Small intestine (tissue), 7 donors: ENCODE measurements at regions not wholly inside any gene's neighbourhood (a gene's known extent, or its start where the extent isn't known, plus 50 kb on each side); places are given as distances from the start of the nearest gene placed in this dataset.

Source experiments
- DNase-seq, 2 donors: peaks; one replicate each; pipeline versions ENCODE4 v3.0.0 to v3.0.0-alpha.2; 2013
- FAIRE-seq: peaks from 2 replicates; lab custom pipeline; 2012; peaks lifted over from hg19 to GRCh38; lab: Jason Lieb, UNC
- H3K27ac ChIP-seq, 3 donors: one replicate each; pipeline ENCODE4 v1.5.1; 2013; ENCODE audit warnings: low read length in 2 of 3, mild to moderate bottlenecking in 2 of 3, control low read depth in 1 of 3, inconsistent platforms in 1 of 3, low read depth in 1 of 3, moderate library complexity in 1 of 3
- H3K27me3 ChIP-seq, 3 donors: one replicate each; pipeline ENCODE4 v1.6.1; 2013; ENCODE audit warnings: low read length in 3 of 3, inconsistent platforms in 1 of 3; ENCODE audit not compliant: control insufficient read depth in 3 of 3, insufficient read depth in 3 of 3
- H3K36me3 ChIP-seq, 3 donors: one replicate each; pipeline ENCODE4 v1.6.1; 2013; ENCODE audit warnings: low read length in 3 of 3, inconsistent platforms in 1 of 3, low read depth in 1 of 3, mild to moderate bottlenecking in 1 of 3, moderate library complexity in 1 of 3; ENCODE audit not compliant: control insufficient read depth in 3 of 3, insufficient read depth in 2 of 3
- H3K4me1 ChIP-seq, 3 donors: one replicate each; pipeline ENCODE4 v1.6.1; 2013; ENCODE audit warnings: low read length in 2 of 3, inconsistent platforms in 1 of 3, low read depth in 1 of 3, mild to moderate bottlenecking in 1 of 3, moderate library complexity in 1 of 3; ENCODE audit not compliant: control insufficient read depth in 3 of 3, insufficient read depth in 2 of 3
- H3K4me3 ChIP-seq, 3 donors: one replicate each; pipeline ENCODE4 v1.5.1; 2013; ENCODE audit warnings: low read length in 3 of 3, control low read depth in 1 of 3, inconsistent platforms in 1 of 3, low read depth in 1 of 3, mild to moderate bottlenecking in 1 of 3, moderate library complexity in 1 of 3
- H3K9me3 ChIP-seq, 2 donors: one replicate each; pipeline ENCODE4 v1.6.1; 2013; ENCODE audit warnings: low read depth in 1 of 2, low read length in 1 of 2; ENCODE audit not compliant: control insufficient read depth in 2 of 2, insufficient read depth in 1 of 2
- WGBS, 3 donors: extraction: QIAGEN DNeasy Blood & Tissue Kit; methylation state at CpG; one replicate each; pipeline ENCODE4 v1.1.7; 2013; 5-methylcytosine and 5-hydroxymethylcytosine counted together
- donor health status: healthy with polysubstance abuse.
- donor health status: control.
- donor health status: control.
- donor health status: Bipolar disorder and iron deficiency.
- donor health status: healthy.

GRCh38 chr13:47678201-47678968, 322.7 kb downstream of the SUCLA2 start:
- 73 to 86% (median 81%) methylated on average over 4 of the region's 4 CpGs for whole genome bisulfite sequencing, 3 donors
- FAIRE-seq, result no peak
- H3K4me1 ChIP-seq, result no peaks in the 10 kb centered on the region
- no peaks in the 10 kb centered on the region for H3K36me3 ChIP-seq
- H3K9me3 ChIP-seq, result no peaks in the 10 kb centered on the region
- peaks cover 0 to 2% (median 0%) of the 10 kb centered on the region in 3 donors for H3K27me3 ChIP-seq
- no peak for DNase-seq
- H3K27ac ChIP-seq, result no peak overlapping the region
- no peak overlapping the region for H3K4me3 ChIP-seq

GRCh38 chr13:47675871-47676270, 325.2 kb downstream of the SUCLA2 start:
- WGBS, 3 donors, result 80 to 84% (median 82%) methylated on average over 4 of the region's 4 CpGs
- Histone ChIP-seq H3K27ac (no peak overlapping the region), H3K36me3 (no peaks in the 10 kb centered on the region), H3K27me3 (peaks cover 0 to 2% (median 0%) of the 10 kb centered on the region in 3 donors), H3K4me3 (no peak overlapping the region), H3K4me1 (peaks cover 0 to 2% (median 0%) of the 10 kb centered on the region in 3 donors), H3K9me3 (no peaks in the 10 kb centered on the region)
- no peak for FAIRE-seq
- DNase-seq, result no peak

DNA sequence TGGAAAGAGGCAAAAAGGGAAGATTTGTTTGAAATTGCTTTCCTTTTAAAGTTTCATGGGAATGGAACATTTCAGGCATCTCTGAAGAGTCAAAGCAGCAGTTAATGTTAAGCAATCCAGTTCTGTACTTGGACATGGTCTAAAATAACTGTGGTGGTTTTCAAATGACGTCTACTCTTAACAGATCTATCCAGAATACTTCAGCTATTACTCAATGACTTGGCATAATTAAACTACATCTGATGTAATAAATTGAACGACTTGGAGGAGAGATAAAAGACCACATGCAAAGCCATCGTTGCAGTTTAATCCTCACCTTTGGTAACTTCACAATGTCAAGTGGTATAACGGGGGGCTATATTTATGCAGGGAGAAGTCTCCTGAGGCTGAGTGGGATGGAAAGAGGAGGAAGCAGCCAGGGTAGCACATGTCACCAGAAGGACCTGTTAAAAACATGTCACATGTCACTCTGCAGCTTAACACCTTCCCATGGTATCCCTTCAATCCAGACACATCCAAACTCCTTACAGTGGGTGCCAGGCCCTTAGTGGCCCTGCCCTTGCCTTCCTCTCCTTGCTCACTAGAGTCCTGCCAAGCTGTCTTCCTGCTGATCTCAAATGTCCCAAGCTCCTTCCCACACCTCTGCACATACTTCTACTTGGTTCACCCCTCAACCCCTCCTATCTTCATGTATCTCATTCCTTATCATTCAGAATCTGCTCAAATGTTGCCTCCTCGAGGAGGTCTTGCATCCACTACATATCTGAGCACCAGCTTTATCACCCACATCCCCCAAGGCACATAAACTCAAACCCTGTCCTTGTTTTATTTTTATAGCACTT, 327.8 kb downstream of the SUCLA2 start:
- no peak for FAIRE-seq
- Histone ChIP-seq H3K4me3 (no peak overlapping the region), H3K4me1 (peaks cover 0 to 2% (median 0%) of the 10 kb centered on the region in 3 donors), H3K36me3 (no peaks in the 10 kb centered on the region), H3K27ac (no peak overlapping the region), H3K9me3 (no peaks in the 10 kb centered on the region), H3K27me3 (peaks cover 0 to 2% (median 0%) of the 10 kb centered on the region in 3 donors)
- 32 to 43% (median 33%) methylated on average over 5 of the region's 5 CpGs for WGBS, 3 donors
- no peak for DNase-seq

DNA sequence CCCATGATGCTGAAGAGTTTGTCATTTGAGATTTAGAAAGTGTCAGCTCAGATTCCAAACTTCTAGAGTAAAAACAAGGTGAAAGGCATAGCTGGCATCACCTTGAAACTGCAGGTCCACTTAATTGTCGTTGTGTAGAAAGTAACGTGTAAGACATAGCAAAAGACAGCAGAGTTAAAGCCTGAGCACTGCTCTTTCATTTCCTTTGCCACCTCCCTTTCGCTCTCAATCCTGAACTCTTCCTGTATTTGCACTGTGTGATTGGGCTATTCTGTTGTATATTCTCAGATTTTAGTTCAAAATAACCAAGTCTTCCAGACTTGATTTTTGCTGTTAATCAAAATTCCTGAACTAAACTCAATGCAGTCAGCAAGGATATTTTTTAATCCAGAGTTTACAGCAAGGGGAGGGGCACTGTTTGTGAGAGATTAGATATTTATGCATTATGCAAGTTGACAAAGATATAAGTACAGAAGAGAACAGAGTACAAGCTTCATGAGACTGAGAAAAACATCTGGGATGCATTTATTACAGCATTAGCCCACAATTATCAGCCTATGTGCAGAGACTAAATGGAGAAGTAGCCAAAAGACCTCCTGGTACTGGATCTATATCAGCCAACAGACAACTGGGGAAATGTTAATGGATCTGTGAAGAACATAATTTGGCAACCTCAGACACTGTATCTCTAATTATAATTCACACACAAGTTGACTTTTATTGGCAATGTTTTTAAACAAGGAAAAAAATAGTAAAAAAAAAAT, 328.6 kb downstream of the SUCLA2 start:
- Histone ChIP-seq H3K36me3 (no peaks in the 10 kb centered on the region), H3K4me1 (peaks cover 0 to 2% (median 0%) of the 10 kb centered on the region in 3 donors), H3K4me3 (no peak overlapping the region), H3K27ac (peak overlapping the region in 1 of 3 donors; percentile 60), H3K27me3 (peaks cover 0 to 2% (median 0%) of the 10 kb centered on the region in 3 donors), H3K9me3 (no peaks in the 10 kb centered on the region)
- no peak for DNase-seq
- no peak for FAIRE-seq
- WGBS, 3 donors, result 68 to 81% (median 68%) methylated on average over 3 of the region's 3 CpGs

DNA sequence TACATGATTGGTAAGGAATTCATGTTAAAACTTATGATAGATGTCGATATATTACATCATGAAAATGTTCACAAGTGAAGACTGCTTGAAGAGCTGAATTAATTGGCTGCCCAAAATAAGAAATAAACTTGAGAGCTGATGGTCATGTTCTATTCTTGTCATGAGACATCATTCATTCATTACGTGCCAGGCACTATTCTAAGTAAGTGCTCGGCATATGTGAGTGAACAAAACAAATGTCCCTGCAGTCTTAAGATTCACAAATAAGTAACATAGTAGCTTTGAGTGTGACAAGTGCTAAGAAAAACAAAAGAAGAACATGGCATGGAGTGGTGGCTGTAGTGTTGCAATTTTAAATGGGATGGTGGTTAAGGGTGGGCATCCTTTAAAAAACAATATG, 329.3 kb downstream of the SUCLA2 start:
- 79 to 96% (median 80%) methylated on average over 3 of the region's 3 CpGs for WGBS, 3 donors
- Histone ChIP-seq H3K27me3 (no peaks in the 10 kb centered on the region), H3K4me1 (peaks cover 0 to 2% (median 0%) of the 10 kb centered on the region in 3 donors), H3K27ac (no peak overlapping the region), H3K9me3 (no peaks in the 10 kb centered on the region), H3K4me3 (no peak overlapping the region), H3K36me3 (no peaks in the 10 kb centered on the region)
- DNase-seq (no peak), FAIRE-seq (no peak)

GRCh38 chr13:47665043-47665442, 336.0 kb downstream of the SUCLA2 start:
- H3K36me3 ChIP-seq, result no peaks in the 10 kb centered on the region
- DNase-seq (no peak), FAIRE-seq (no peak)
- H3K9me3 ChIP-seq, result no peaks in the 10 kb centered on the region
- H3K4me1 ChIP-seq, result no peaks in the 10 kb centered on the region
- no peak overlapping the region for H3K27ac ChIP-seq
- H3K27me3 ChIP-seq, result no peaks in the 10 kb centered on the region
- WGBS, 3 donors, result 58 to 72% (median 59%) methylated on average over 3 of the region's 3 CpGs
- H3K4me3 ChIP-seq, result no peak overlapping the region

- FAIRE-seq (no peak), DNase-seq (no peak)
- H3K27ac ChIP-seq, result no peak overlapping the region
- WGBS, 3 donors, result 56 to 77% (median 60%) methylated on average over 4 of the region's 4 CpGs
- no peaks in the 10 kb centered on the region for H3K27me3 ChIP-seq
- no peaks in the 10 kb centered on the region for H3K36me3 ChIP-seq
- H3K9me3 ChIP-seq, result no peaks in the 10 kb centered on the region
- H3K4me3 ChIP-seq, result no peak overlapping the region
- H3K4me1 ChIP-seq, result no peaks in the 10 kb centered on the region
These were observed 340.0 kb downstream of the SUCLA2 start for GRCh38 chr13:47661076-47661475.

GRCh38 chr13:47656651-47657050, 344.4 kb downstream of the SUCLA2 start:
- Histone ChIP-seq H3K4me1 (no peaks in the 10 kb centered on the region), H3K27me3 (no peaks in the 10 kb centered on the region), H3K4me3 (no peak overlapping the region), H3K9me3 (no peaks in the 10 kb centered on the region), H3K27ac (no peak overlapping the region), H3K36me3 (no peaks in the 10 kb centered on the region)
- no peak for FAIRE-seq
- DNase-seq, result no peak
- 71 to 74% (median 72%) methylated on average over 1 of the region's 1 CpG for WGBS, 3 donors
